ENCODE measurements at regions not wholly inside any gene's neighbourhood (a gene's known extent, or its start where the extent isn't known, plus 50 kb on each side); places are given as distances from the start of the nearest gene placed in this dataset.

DNA sequence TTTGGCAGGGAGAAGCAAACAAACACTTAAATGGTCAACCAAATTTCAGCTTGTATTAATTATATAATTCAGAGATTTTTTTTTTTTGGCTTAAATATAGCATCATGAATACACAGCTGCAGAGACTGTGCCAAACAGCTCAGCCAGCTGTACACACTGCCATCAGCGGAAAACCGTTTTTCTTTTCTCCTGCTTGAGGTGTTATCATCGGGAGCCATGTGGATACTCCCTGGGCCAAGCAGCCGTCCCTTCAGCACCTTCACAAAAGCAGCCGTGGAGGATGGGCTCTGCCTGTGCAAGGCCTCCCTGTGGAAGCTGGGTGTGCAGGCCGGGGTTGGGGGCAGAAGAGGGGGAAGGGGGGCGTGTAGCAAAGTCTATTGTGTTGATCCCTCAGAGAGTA, 85.0 kb downstream of the NUF2 start:
- ATAC-seq (ENCODE audit: low read depth in 2 of 2) = no peak
- peaks cover 0 to 6% (median 3%) of the 10 kb centered on the region in 3 donors for H3K4me1 Mint-ChIP-seq
- H3K27me3 Mint-ChIP-seq = peaks cover 0 to 18% (median 14%) of the 10 kb centered on the region in 3 donors
- DNase-seq = no peak
- H3K27ac Mint-ChIP-seq = no peak overlapping the region
- no peaks in the 10 kb centered on the region for H3K36me3 Mint-ChIP-seq
- no peaks in the 10 kb centered on the region for H3K9me3 Mint-ChIP-seq
- H3K4me3 Mint-ChIP-seq = no peak overlapping the region

DNA sequence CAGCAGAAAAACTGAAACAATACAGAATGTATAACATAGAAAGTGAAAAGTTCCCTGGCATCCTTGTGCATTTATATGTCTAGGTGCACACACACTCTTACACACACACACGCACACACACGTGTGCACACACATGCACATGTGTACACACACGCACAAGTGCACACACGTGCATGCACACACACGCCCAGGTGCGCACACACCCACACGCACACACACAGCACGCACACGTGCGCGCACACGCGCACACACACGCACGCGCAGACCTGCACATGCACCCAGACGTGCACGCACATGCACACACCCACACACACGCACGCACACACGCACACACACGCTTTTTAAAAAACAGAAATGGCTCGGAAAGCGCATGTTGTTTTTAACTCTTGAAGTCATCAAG, 86.5 kb downstream of the NUF2 start:
- H3K36me3 Mint-ChIP-seq = no peaks in the 10 kb centered on the region
- H3K4me3 Mint-ChIP-seq = no peak overlapping the region
- H3K9me3 Mint-ChIP-seq = no peaks in the 10 kb centered on the region
- DNase-seq (no peak), ATAC-seq (ENCODE audit: low read depth in 2 of 2) (no peak)
- peaks cover 0 to 16% (median 14%) of the 10 kb centered on the region in 3 donors for H3K27me3 Mint-ChIP-seq
- H3K27ac Mint-ChIP-seq = no peak overlapping the region
- peaks cover 0 to 6% (median 3%) of the 10 kb centered on the region in 3 donors for H3K4me1 Mint-ChIP-seq

DNA sequence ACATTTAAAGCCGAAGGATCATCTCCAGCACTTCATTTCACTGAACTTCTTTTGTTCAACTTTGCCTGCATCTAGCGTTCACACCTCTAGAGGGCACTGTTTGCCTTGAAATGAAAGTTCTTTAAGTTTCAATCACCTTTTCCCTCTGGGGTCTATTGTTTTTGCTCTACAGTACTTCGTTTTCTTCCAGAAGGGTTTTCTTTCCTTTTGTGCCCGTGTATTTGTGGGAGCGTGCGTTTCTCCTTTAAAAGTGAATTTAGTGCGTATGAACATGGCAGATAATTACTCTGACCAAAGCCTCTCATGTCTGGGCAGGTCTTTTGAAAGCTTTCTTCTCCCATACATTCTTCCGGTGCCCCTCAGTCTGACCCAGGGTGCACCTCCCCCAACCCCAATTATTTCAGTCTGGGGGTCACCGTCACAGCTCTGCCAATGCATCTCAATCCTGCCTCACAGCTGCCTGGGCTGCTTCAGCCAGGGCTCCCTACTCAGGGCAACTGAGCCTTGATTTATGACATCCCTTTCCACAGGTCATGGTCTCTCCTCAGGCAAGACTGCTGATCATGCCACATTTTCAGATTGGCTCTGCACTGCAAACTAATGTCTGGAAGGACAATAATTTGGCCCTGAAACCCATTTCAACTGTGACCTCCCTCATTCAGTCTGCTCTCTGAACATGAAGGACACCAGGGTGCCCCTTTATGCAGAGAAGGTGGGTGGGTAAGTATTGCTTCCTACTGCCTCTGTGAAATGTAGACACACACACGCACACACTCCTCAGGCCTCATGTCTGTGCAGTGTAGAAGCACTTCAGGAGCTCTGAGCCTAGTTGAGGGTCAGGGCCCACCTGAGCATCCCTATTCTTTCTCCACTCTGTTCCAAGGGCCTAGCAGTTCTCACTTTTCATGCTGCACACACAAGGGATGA, 88.6 kb downstream of the NUF2 start:
- no peak for DNase-seq
- peaks cover 4 to 16% (median 12%) of the 10 kb centered on the region in 3 donors for H3K4me1 Mint-ChIP-seq
- no peaks in the 10 kb centered on the region for H3K9me3 Mint-ChIP-seq
- no peak for ATAC-seq (ENCODE audit: low read depth in 2 of 2)
- H3K27ac Mint-ChIP-seq = peak overlapping the region in 1 of 6 donors; percentile 33
- no peak overlapping the region for H3K4me3 Mint-ChIP-seq
- H3K27me3 Mint-ChIP-seq = peaks cover 3 to 23% (median 16%) of the 10 kb centered on the region in 3 donors
- H3K36me3 Mint-ChIP-seq = no peaks in the 10 kb centered on the region

DNA sequence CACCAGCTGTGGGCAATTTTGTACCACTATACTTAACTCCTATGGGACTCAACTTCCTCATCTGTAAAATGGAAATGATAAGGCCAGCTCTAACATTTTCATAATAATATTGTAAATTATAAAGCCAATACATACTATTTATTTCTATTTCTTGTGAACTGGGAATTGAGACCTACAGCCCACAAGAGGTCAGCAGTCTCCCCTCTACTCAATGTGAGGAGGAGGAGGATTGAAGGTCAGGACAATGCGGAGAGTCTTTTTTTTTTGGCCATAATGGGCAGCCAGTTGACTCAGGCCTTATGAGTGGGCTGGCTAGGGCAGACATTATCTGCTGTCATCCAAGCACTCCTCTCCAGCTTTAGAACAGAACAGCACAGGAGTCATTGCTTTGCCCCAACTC, 90.5 kb downstream of the NUF2 start:
- Mint-ChIP-seq H3K4me3 (no peak overlapping the region), H3K36me3 (no peaks in the 10 kb centered on the region), H3K27ac (no peak overlapping the region), H3K4me1 (peaks cover 7 to 19% (median 14%) of the 10 kb centered on the region in 3 donors), H3K27me3 (peaks cover 6 to 26% (median 21%) of the 10 kb centered on the region in 3 donors), H3K9me3 (no peaks in the 10 kb centered on the region)
- DNase-seq = no peak
- ATAC-seq (ENCODE audit: low read depth in 2 of 2) = no peak

DNA sequence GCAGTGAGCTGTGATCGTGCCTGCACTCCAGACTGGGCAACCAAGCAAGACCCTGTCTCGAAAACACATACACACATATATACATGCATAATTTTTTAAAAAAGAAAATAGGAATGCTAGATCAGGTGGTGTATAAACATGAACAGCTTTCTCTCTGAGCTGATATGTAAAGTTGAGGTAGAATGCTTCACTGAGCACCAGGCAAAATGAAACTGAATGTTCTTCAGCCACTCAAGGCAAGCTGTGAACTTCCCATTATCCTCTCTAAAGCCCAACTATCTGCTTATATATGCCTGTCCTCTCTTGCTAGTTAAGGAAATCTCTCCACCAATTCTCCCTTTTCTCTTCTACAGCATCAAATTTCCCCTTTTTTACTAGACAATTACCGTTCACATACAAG, 93.0 kb downstream of the NUF2 start:
- Mint-ChIP-seq H3K4me1 (peaks cover 7 to 17% (median 14%) of the 10 kb centered on the region in 3 donors), H3K27me3 (peaks cover 10 to 27% (median 13%) of the 10 kb centered on the region in 3 donors), H3K36me3 (no peaks in the 10 kb centered on the region), H3K4me3 (no peak overlapping the region), H3K9me3 (no peaks in the 10 kb centered on the region), H3K27ac (no peak overlapping the region)
- ATAC-seq (ENCODE audit: low read depth in 2 of 2) (peak in 1 of 2 donors; percentile 52), DNase-seq (no peak)

DNA sequence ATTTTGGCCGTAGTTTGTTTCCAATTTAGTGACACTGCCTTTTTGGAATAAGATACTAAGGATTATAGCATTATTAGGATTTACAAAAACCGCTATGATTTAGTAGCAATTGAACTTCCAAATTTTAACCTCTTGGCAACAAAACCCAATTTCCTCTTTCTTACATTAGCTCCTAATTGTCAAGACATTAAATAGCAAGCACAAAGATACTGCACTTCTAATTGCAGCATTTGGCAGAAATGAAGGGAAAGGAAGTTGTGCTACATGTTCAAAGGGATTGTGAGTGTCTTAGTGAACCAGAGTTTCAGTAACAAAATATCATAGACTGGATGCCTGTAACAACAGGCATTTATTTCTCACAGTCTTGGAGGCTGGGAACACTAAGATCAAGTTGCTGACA, 99.9 kb downstream of the NUF2 start:
- no peaks in the 10 kb centered on the region for H3K4me1 Mint-ChIP-seq
- DNase-seq = no peak

DNA sequence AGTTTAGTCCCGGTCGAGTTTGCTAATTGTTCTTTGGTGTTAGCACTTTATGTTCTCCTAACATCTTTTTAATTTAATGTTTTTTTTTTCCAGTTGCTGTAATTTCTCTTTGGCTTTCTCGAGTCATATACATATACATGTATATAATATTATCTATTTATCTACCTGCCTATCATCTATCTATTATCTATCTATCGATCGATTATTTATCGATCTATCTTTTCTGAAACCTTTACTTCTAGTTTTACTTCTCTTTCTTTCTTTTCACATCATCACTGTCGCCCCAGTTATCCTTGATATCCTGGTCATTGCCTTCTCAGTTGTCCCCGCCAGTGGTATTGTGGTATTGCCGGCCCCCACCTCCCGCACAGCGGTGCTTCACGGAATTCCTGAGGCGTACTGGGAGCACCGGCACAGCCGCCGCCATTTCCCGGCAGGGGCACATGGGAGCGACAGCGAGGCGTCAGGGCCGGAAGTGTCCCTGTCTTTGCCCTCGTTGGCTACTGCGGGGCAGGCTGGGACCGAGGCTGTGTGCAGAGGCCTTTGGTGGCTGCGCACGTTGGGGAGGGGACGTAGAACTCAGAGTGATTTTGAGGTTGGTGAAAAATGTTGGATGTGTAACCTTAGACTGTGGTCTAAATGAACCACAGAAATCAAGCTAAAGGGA, 101.1 kb downstream of the NUF2 start:
- Mint-ChIP-seq H3K36me3 (no peaks in the 10 kb centered on the region), H3K4me1 (no peaks in the 10 kb centered on the region), H3K27me3 (peaks cover 4 to 18% (median 17%) of the 10 kb centered on the region in 3 donors), H3K27ac (no peak overlapping the region), H3K9me3 (no peaks in the 10 kb centered on the region), H3K4me3 (no peak overlapping the region)
- DNase-seq (no peak), ATAC-seq (ENCODE audit: low read depth in 2 of 2) (no peak)

More for the DNA sequence above, 99.9 kb downstream of the NUF2 start:
- no peak for ATAC-seq (ENCODE audit: low read depth in 2 of 2)
- Mint-ChIP-seq H3K27ac (no peak overlapping the region), H3K27me3 (peaks cover 10 to 25% (median 17%) of the 10 kb centered on the region in 3 donors), H3K36me3 (no peaks in the 10 kb centered on the region), H3K4me3 (no peak overlapping the region), H3K9me3 (no peaks in the 10 kb centered on the region)

DNA sequence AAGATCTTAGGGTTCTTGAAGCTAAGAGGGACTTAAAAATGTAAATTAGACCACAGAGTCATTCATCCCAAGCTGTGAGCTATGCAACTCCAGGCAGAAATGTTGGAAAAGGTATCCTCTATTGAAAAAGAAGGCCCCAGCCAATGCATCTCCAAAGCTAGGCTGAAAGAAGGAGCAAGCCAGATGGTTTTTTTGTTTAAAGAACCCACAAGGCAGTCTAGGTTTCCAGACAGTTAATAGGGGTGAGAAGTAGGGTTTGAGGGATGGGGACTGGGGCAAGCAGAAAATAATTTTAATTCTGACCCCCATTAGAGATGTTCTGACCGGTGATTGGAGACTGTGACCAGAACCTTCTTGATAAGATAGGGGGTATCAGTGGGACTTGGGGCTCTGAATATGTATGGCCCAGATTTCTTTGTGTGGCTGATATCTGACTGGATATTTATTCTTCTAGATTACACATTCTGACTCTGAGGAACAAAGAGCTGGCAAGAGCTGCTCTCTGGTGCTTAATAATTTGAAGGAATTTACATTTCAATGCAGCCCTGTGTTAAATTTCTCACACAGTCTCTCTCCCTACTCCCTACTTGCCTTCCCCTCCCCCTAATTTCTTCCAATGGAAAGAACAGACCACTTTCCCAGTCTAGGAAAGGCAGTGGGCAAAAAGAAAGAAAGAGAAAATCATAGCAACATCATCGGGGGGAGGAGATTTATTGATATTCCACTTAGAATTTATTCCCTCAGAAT, 104.9 kb downstream of the NUF2 start:
- Mint-ChIP-seq H3K4me3 (no peak overlapping the region), H3K27ac (no peak overlapping the region), H3K4me1 (no peaks in the 10 kb centered on the region), H3K9me3 (peaks cover 0 to 13% (median 7%) of the 10 kb centered on the region in 7 donors), H3K36me3 (no peaks in the 10 kb centered on the region), H3K27me3 (peaks cover 4 to 12% (median 7%) of the 10 kb centered on the region in 3 donors)
- no peak for ATAC-seq (ENCODE audit: low read depth in 2 of 2)
- DNase-seq = no peak

DNA sequence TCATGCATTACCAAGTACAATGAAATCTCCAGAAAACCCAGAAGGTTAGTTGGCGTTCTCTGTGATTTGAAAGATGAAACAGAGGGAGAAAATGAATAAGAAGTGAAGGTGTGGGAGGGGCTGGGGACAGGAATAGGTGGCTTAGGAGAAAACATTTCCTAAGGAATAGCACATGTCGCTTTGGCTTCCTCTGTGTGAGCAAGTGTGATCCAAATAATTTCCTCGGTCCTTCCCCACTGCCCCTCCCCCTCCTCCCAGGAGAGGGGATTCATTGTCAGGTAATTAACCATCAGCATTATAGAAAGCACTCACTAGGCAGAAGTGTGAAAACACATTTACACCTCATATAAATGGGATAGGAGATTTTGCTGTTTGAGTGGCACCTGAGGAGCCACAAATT, 105.5 kb downstream of the NUF2 start:
- H3K4me1 Mint-ChIP-seq = no peaks in the 10 kb centered on the region
- peaks cover 4 to 12% (median 7%) of the 10 kb centered on the region in 3 donors for H3K27me3 Mint-ChIP-seq
- ATAC-seq (ENCODE audit: low read depth in 2 of 2) = no peak
- peaks cover 0 to 3% of the 10 kb centered on the region in 2 donors for H3K36me3 Mint-ChIP-seq
- peaks cover 2 to 19% (median 8%) of the 10 kb centered on the region in 7 donors for H3K9me3 Mint-ChIP-seq
- H3K4me3 Mint-ChIP-seq = no peak overlapping the region
- H3K27ac Mint-ChIP-seq = no peak overlapping the region
- DNase-seq = no peak

DNA sequence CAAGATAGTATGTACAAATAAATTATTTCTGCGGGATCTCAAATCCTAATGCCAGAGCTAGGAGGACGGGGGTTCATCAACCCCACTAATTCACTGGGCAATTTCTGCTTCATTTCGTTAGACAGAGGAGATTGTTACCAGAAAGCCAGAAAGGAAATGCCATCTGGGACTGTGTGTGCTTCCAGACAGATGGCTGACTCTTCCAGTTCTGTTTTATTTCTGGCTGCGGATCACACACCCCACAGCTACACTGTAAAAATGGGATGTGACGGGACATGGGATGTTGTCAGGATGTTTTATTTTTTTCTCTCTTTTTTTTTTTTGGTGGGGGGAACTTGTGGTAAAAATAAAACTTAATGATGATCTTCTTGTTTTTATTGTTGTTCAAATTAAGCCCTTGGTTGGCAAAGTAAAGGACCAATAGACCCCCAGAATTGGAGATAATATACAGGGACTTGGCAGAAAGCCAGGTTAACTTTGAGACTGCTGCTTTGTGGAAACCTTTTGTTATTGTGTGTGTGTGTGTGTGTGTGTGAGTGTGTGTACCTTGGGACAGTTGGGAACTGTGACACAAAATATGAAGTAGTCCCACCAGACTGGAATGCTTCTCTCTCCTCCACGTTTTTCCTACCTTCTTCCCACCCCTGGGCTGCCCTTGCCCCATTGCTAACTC, 114.5 kb downstream of the NUF2 start:
- Mint-ChIP-seq H3K27ac (no peak overlapping the region), H3K9me3 (peaks cover 0 to 18% (median 6%) of the 10 kb centered on the region in 7 donors), H3K36me3 (peaks cover 0 to 8% of the 10 kb centered on the region in 2 donors), H3K4me3 (no peak overlapping the region), H3K4me1 (no peaks in the 10 kb centered on the region), H3K27me3 (peaks cover 20 to 34% (median 31%) of the 10 kb centered on the region in 3 donors)
- DNase-seq (no peak), ATAC-seq (ENCODE audit: low read depth in 2 of 2) (no peak)

DNA sequence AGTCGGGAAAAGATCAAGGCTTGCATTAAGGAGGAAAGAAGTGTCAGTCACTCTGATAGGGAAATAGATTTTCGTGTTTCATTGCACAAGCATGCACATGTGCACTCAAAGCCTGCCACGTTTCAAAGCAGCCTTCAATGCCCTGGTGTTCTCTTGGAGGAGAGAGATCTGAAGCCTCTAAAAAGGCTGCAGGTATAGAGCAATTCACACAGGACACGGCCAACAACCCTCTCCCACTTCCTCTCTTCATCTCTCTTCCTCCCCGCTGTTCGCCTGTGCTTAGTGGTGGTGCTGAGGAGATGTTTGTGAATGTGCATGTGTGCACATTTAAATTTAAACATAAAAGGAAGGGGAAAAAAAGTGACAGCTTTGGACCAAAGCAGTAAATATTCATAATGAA, 117.7 kb downstream of the NUF2 start:
- H3K27me3 Mint-ChIP-seq = peaks cover 23 to 34% (median 31%) of the 10 kb centered on the region in 3 donors
- H3K27ac Mint-ChIP-seq = no peak overlapping the region
- no peak for DNase-seq
- H3K9me3 Mint-ChIP-seq = no peaks in the 10 kb centered on the region
- no peak overlapping the region for H3K4me3 Mint-ChIP-seq
- no peak for ATAC-seq (ENCODE audit: low read depth in 2 of 2)
- H3K36me3 Mint-ChIP-seq = no peaks in the 10 kb centered on the region
- H3K4me1 Mint-ChIP-seq = no peaks in the 10 kb centered on the region

DNA sequence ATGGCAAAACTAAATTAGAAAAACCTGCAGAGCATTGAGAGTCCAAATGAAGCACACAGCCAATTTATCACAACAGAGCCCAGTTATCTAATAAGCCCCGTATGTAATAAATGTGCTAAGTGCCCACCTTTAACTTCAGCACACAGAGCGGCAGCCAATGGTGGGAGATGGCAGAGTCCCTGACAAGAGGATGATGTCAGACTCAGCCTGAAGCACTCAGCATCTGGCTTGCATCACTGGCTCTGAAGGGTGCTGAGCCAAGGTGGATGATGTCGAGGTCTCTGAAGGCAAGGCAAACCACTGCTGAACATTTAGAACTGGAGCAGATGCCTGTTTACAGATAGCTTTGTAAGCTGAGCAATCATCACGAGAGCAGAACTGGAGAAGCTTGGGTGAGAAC, 118.3 kb downstream of the NUF2 start:
- H3K4me1 Mint-ChIP-seq = no peaks in the 10 kb centered on the region
- no peak overlapping the region for H3K4me3 Mint-ChIP-seq
- peaks cover 23 to 34% (median 31%) of the 10 kb centered on the region in 3 donors for H3K27me3 Mint-ChIP-seq
- no peaks in the 10 kb centered on the region for H3K36me3 Mint-ChIP-seq
- H3K9me3 Mint-ChIP-seq = no peaks in the 10 kb centered on the region
- DNase-seq (no peak), ATAC-seq (ENCODE audit: low read depth in 2 of 2) (no peak)
- H3K27ac Mint-ChIP-seq = no peak overlapping the region

Measured in naive B cell (primary cell).